WTC11 (cell line): ENCODE measurements at regions not wholly inside any gene's neighbourhood (a gene's known extent, or its start where the extent isn't known, plus 50 kb on each side); places are given as distances from the start of the nearest gene placed in this dataset.

Source experiments
- CBFB ChIP-seq: sonication (generic); formaldehyde crosslinking; IDR thresholded peaks from 2 replicates; pipeline ENCODE4 v1.8.1; 2022; ENCODE audit warnings: mild to moderate bottlenecking, low read depth, missing genetic modification reagents
- TF ChIP-seq, protein P1 (sequence below): fragments of 200-600 bp; IDR thresholded peaks from 2 replicates; pipeline ENCODE4 v1.8.0; 2022; ENCODE audit warnings: antibody characterized with exemption

DNA sequence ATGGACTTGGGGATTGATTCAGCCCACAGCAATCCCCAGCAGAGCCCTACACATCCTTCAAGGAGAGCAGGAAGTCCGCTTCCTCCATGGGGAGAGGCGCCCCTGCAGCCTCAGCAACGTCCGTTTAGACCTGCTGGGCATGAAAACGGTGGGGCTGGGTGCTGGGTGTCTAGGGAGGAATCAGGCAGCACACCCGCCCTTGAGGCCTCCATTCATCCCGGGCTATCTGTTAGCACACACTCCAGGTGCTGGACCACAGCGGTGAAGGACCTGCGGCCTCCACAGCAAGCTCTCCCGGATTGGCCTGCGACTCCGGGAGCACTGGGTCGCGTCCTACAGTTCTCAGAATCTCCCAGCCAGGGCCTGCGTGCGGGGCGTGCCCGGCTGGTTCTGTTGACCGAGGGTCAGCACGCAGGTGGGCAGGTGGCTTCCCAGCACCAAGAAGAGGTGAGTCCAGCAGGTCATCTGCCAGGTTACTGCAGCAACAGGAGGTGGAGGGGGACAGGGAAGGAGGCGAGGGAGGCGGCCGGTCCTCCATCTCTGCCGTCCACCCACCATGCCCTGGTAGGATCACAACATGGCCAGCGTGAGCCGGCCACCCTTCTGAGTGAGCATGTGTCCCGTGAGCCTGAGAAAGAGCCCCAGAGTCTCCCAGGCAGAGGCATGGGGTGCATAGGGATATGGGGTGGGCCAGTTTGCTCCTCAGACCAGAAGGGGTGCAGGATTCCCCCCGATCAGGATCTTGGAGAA is 96.6 kb downstream of the RIPK4 start:
- TF ChIP-seq CBFB (CRISPR knock-in tag), result no peak
- TF ChIP-seq, protein P1, sequence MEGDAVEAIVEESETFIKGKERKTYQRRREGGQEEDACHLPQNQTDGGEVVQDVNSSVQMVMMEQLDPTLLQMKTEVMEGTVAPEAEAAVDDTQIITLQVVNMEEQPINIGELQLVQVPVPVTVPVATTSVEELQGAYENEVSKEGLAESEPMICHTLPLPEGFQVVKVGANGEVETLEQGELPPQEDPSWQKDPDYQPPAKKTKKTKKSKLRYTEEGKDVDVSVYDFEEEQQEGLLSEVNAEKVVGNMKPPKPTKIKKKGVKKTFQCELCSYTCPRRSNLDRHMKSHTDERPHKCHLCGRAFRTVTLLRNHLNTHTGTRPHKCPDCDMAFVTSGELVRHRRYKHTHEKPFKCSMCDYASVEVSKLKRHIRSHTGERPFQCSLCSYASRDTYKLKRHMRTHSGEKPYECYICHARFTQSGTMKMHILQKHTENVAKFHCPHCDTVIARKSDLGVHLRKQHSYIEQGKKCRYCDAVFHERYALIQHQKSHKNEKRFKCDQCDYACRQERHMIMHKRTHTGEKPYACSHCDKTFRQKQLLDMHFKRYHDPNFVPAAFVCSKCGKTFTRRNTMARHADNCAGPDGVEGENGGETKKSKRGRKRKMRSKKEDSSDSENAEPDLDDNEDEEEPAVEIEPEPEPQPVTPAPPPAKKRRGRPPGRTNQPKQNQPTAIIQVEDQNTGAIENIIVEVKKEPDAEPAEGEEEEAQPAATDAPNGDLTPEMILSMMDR, result no peak
